Left lung (tissue), 4 donors: ENCODE measurements at regions not wholly inside any gene's neighbourhood (a gene's known extent, or its start where the extent isn't known, plus 50 kb on each side); places are given as distances from the start of the nearest gene placed in this dataset.
"Not testable (repeated sequence)": the region's sequence is repeated elsewhere in the genome, so short reads cannot be mapped to it uniquely, and the experiment has no call there.

Experiments used
- ATAC-seq: fragments of 200-7000 bp; cut with Tn5 transposase; one replicate; pipeline ENCODE4 v1.9.1; 2020; ENCODE audit warnings: moderate library complexity
- DNase-seq, 4 donors: peaks; one replicate each; pipeline ENCODE4 v3.0.0-alpha.2; 2013 to 2020
- H3K27ac ChIP-seq, 2 donors: fragments of 200-600 bp; sonication (generic) in 1 of 2; one replicate each; pipeline versions ENCODE4 v1.5.0 to v1.8.0; 2020 to 2021
- H3K27me3 ChIP-seq, 2 donors: fragments of 200-600 bp; sonication (generic) in 1 of 2; one replicate each; pipeline versions ENCODE4 v1.5.0 to v1.8.0; 2020 to 2021
- H3K36me3 ChIP-seq, 2 donors: fragments of 200-600 bp; sonication (generic) in 1 of 2; one replicate each; pipeline versions ENCODE4 v1.5.0 to v1.8.0; 2020 to 2021
- H3K4me1 ChIP-seq, 2 donors: fragments of 200-600 bp; one replicate each; pipeline ENCODE4 v1.8.0; 2021
- H3K4me3 ChIP-seq, 2 donors: fragments of 200-600 bp; sonication (generic) in 1 of 2; one replicate each; pipeline versions ENCODE4 v1.5.0 to v1.8.0; 2020 to 2021; ENCODE audit warnings: mild to moderate bottlenecking in 1 of 2
- H3K9me3 ChIP-seq, 2 donors: fragments of 200-600 bp; sonication (generic) in 1 of 2; one replicate each; pipeline versions ENCODE4 v1.5.0 to v1.8.0; 2020 to 2021
- CTCF ChIP-seq, 2 donors: fragments of 200-600 bp; sonication (generic) in 1 of 2; IDR thresholded peaks; one replicate each; pipeline versions ENCODE4 v1.5.0 to v1.8.0; 2021; ENCODE audit warnings: antibody characterized with exemption in 2 of 2
- intact Hi-C, 2 donors: fragments of 100-400 bp; cut with DNase I; formaldehyde crosslinking; loops; one replicate each; pipeline versions ENCODE4 v1.11.2 to v1.14.2; 2022
- donor health status: DM: no; HTN: yes; CAD: no.
- donor health status: DM: no; HTN: no; CAD: no.

- H3K27me3 ChIP-seq, intact Hi-C loops, DNase-seq, H3K4me1 ChIP-seq, H3K27ac ChIP-seq, H3K36me3 ChIP-seq, H3K4me3 ChIP-seq, ATAC-seq, H3K9me3 ChIP-seq: not testable (repeated sequence)
Measured at GRCh38 chr1:228796945-228797344, 61.7 kb downstream of the RHOU start.

- no peaks in the 10 kb centered on the region for H3K36me3 ChIP-seq
- ATAC-seq (no peak), DNase-seq (no peak)
- H3K27me3 ChIP-seq, result no peaks in the 10 kb centered on the region
- H3K4me1 ChIP-seq, result peaks cover 13 to 20% of the 10 kb centered on the region in 2 donors
- intact Hi-C loops, result no loop called here
- H3K4me3 ChIP-seq, result no peak overlapping the region
- H3K9me3 ChIP-seq, result no peaks in the 10 kb centered on the region
- no peak for TF ChIP-seq CTCF (IDR thresholded peaks at IDR 0.05)
- H3K27ac ChIP-seq, result no peak overlapping the region
Measured at GRCh38 chr1:228798035-228798434, 62.8 kb downstream of the RHOU start.

- Histone ChIP-seq H3K36me3 (no peaks in the 10 kb centered on the region), H3K4me1 (peaks cover 13 to 20% of the 10 kb centered on the region in 2 donors), H3K27me3 (no peaks in the 10 kb centered on the region), H3K27ac (no peak overlapping the region), H3K4me3 (no peak overlapping the region), H3K9me3 (no peaks in the 10 kb centered on the region)
- intact Hi-C loops, result no loop called here
- peak in 2 of 4 donors; percentile 70 to 87 for DNase-seq
- ATAC-seq, result peak; percentile 26
- no peak for TF ChIP-seq CTCF (IDR thresholded peaks at IDR 0.05)
Measured at GRCh38 chr1:228798548-228798947, 63.3 kb downstream of the RHOU start.

GRCh38 chr1:228799924-228800323 lies 64.6 kb downstream of the RHOU start:
- intact Hi-C loops, result no loop called here
- ATAC-seq (no peak), DNase-seq (no peak)
- no peaks in the 10 kb centered on the region for H3K27me3 ChIP-seq
- peaks cover 13 to 20% of the 10 kb centered on the region in 2 donors for H3K4me1 ChIP-seq
- no peak for TF ChIP-seq CTCF (IDR thresholded peaks at IDR 0.05)
- no peak overlapping the region for H3K4me3 ChIP-seq
- H3K9me3 ChIP-seq, result no peaks in the 10 kb centered on the region
- peak overlapping the region in 1 of 2 donors; percentile 50 for H3K27ac ChIP-seq
- H3K36me3 ChIP-seq, result no peaks in the 10 kb centered on the region

- H3K27me3 ChIP-seq, result no peaks in the 10 kb centered on the region
- no peak overlapping the region for H3K27ac ChIP-seq
- peak; percentile 49 for ATAC-seq
- H3K9me3 ChIP-seq, result no peaks in the 10 kb centered on the region
- TF ChIP-seq CTCF (IDR thresholded peaks at IDR 0.05), result no peak
- no peaks in the 10 kb centered on the region for H3K36me3 ChIP-seq
- peaks cover 13 to 20% of the 10 kb centered on the region in 2 donors for H3K4me1 ChIP-seq
- H3K4me3 ChIP-seq, result no peak overlapping the region
- peak in 1 of 4 donors; percentile 51 for DNase-seq
- intact Hi-C loops, result no loop called here
Measured at GRCh38 chr1:228801068-228801467, 65.8 kb downstream of the RHOU start.
